ENCODE measurements at regions not wholly inside any gene's neighbourhood (a gene's known extent, or its start where the extent isn't known, plus 50 kb on each side); places are given as distances from the start of the nearest gene placed in this dataset.

GRCh38 chr5:32991421-32991815 is 280.3 kb downstream of the NPR3 start:
- DNase-seq: no peak

- no peak for DNase-seq
Measured at GRCh38 chr5:32996336-32996735, 285.2 kb downstream of the NPR3 start.

- no peak for DNase-seq
Measured at GRCh38 chr5:33008751-33009418, 297.8 kb downstream of the NPR3 start.

GRCh38 chr5:33010846-33011245 is 299.7 kb downstream of the NPR3 start:
- no peak for DNase-seq

GRCh38 chr5:33011801-33012200 is 300.7 kb downstream of the NPR3 start:
- no peak for DNase-seq

- DNase-seq: no peak
Measured at GRCh38 chr5:33023649-33024048, 312.5 kb downstream of the NPR3 start.

GRCh38 chr5:33032271-33033070 is 321.4 kb downstream of the NPR3 start:
- DNase-seq: no peak

- DNase-seq: no peak
Measured at GRCh38 chr5:33033516-33033915, 322.4 kb downstream of the NPR3 start.

- DNase-seq: no peak
Measured at GRCh38 chr5:33034777-33035176, 323.7 kb downstream of the NPR3 start.

- no peak for DNase-seq
Measured at GRCh38 chr5:33035851-33036527, 324.9 kb downstream of the NPR3 start.

- DNase-seq: no peak
Measured at GRCh38 chr5:33037076-33037475, 326.0 kb downstream of the NPR3 start.

- no peak for DNase-seq
Measured at GRCh38 chr5:33041586-33041985, 330.5 kb downstream of the NPR3 start.

- DNase-seq: no peak
Measured at GRCh38 chr5:33043343-33043997, 332.3 kb downstream of the NPR3 start.

GRCh38 chr5:33046091-33046490 is 335.0 kb downstream of the NPR3 start:
- DNase-seq: no peak

GRCh38 chr5:33048315-33048714 is 337.2 kb downstream of the NPR3 start:
- no peak for DNase-seq

GRCh38 chr5:33049298-33049697 is 338.2 kb downstream of the NPR3 start:
- no peak for DNase-seq

- DNase-seq: no peak
Measured at GRCh38 chr5:33049842-33050241, 338.7 kb downstream of the NPR3 start.

- no peak for DNase-seq
Measured at GRCh38 chr5:33059081-33059480, 348.0 kb downstream of the NPR3 start.

- DNase-seq: no peak
Measured at GRCh38 chr5:33065131-33065530, 354.0 kb downstream of the NPR3 start.

- DNase-seq: no peak
Measured at GRCh38 chr5:33067291-33067690, 356.2 kb downstream of the NPR3 start.

- no peak for DNase-seq
Measured at GRCh38 chr5:33068786-33069185, 357.7 kb downstream of the NPR3 start.

GRCh38 chr5:33072296-33072695 is 361.2 kb downstream of the NPR3 start:
- DNase-seq: no peak

- no peak for DNase-seq
Measured at GRCh38 chr5:33072726-33073125, 361.6 kb downstream of the NPR3 start.
